Choroid plexus epithelial cell (primary cell): ENCODE measurements at regions not wholly inside any gene's neighbourhood (a gene's known extent, or its start where the extent isn't known, plus 50 kb on each side); places are given as distances from the start of the nearest gene placed in this dataset.
"Not testable (repeated sequence)": the region's sequence is repeated elsewhere in the genome, so short reads cannot be mapped to it uniquely, and the experiment has no call there.

Source experiments
- DNase-seq: peaks from one replicate; pipeline ENCODE4 v3.0.0-alpha.2; 2010; ENCODE audit warnings: low read depth
- H3K4me3 ChIP-seq: 2 replicates; pipeline ENCODE4 v1.5.1; 2011; ENCODE audit warnings: low read depth, mild to moderate bottlenecking, control low read depth, low read length, moderate library complexity
- CTCF ChIP-seq: conservative IDR thresholded peaks from 2 replicates; pipeline ENCODE4 v1.5.1; 2011; ENCODE audit warnings: low read depth, mild to moderate bottlenecking, control low read depth, inconsistent platforms, low read length, moderate library complexity

- TF ChIP-seq CTCF: no peak
- no peak overlapping the region for H3K4me3 ChIP-seq
- DNase-seq: no peak
Observed at GRCh38 chr9:90175257-90175656, 467.4 kb downstream of the DIRAS2 start.

- H3K4me3 ChIP-seq: no peak overlapping the region
- DNase-seq: no peak
- no peak for TF ChIP-seq CTCF
Observed at GRCh38 chr9:90175865-90176264, 466.8 kb downstream of the DIRAS2 start.

- no peak for DNase-seq
- H3K4me3 ChIP-seq: no peak overlapping the region
- no peak for TF ChIP-seq CTCF
Observed at GRCh38 chr9:90176901-90177300, 465.7 kb downstream of the DIRAS2 start.

- no peak for DNase-seq
- no peak overlapping the region for H3K4me3 ChIP-seq
- TF ChIP-seq CTCF: no peak
Observed at GRCh38 chr9:90180381-90180780, 462.2 kb downstream of the DIRAS2 start.

GRCh38 chr9:90188656-90189055 is 454.0 kb downstream of the DIRAS2 start:
- no peak overlapping the region for H3K4me3 ChIP-seq
- TF ChIP-seq CTCF: no peak
- DNase-seq: no peak

- DNase-seq: no peak
- no peak for TF ChIP-seq CTCF
- H3K4me3 ChIP-seq: no peak overlapping the region
Observed at GRCh38 chr9:90189306-90189705, 453.3 kb downstream of the DIRAS2 start.

GRCh38 chr9:90192465-90192864 is 450.2 kb downstream of the DIRAS2 start:
- H3K4me3 ChIP-seq, DNase-seq: not testable (repeated sequence)

- DNase-seq: no peak
- TF ChIP-seq CTCF: no peak
- H3K4me3 ChIP-seq: no peak overlapping the region
Observed at GRCh38 chr9:90198956-90199355, 443.7 kb downstream of the DIRAS2 start.
